Heart left ventricle (tissue), 16 donors: ENCODE measurements at regions not wholly inside any gene's neighbourhood (a gene's known extent, or its start where the extent isn't known, plus 50 kb on each side); places are given as distances from the start of the nearest gene placed in this dataset.

Experiments used
- ATAC-seq, 4 donors: fragments of 200-7000 bp; cut with Tn5 transposase; one replicate each; pipeline ENCODE4 v1.9.1; 2020 to 2022; ENCODE audit warnings: moderate library complexity in 4 of 4, mild to moderate bottlenecking in 3 of 4, moderate number of reproducible peaks in 1 of 4
- DNase-seq, 5 donors: peaks; one replicate each; pipeline ENCODE4 v3.0.0-alpha.2; 2020
- H3K27ac ChIP-seq, 12 donors: fragments of 200-600 bp; sonication (generic) in 4 of 12; one replicate each; pipeline versions ENCODE4 v1.5.0 to v1.8.0; 2016 to 2022; ENCODE audit warnings: mild to moderate bottlenecking in 2 of 12
- H3K27me3 ChIP-seq, 9 donors: fragments of 200-600 bp; sonication (generic) in 2 of 9; one replicate each; pipeline versions ENCODE4 v1.5.1 to v1.8.0; 2016 to 2022; ENCODE audit warnings: mild to moderate bottlenecking in 3 of 9
- H3K36me3 ChIP-seq, 9 donors: fragments of 200-600 bp; sonication (generic) in 2 of 9; one replicate each; pipeline versions ENCODE4 v1.5.0 to v1.8.0; 2018 to 2022; ENCODE audit warnings: mild to moderate bottlenecking in 2 of 9
- H3K4me1 ChIP-seq, 12 donors: fragments of 200-600 bp; sonication (generic) in 4 of 12; one replicate each; pipeline versions ENCODE4 v1.5.0 to v1.8.0; 2016 to 2022; ENCODE audit warnings: mild to moderate bottlenecking in 3 of 12
- H3K4me3 ChIP-seq, 12 donors: fragments of 200-600 bp; sonication (generic) in 4 of 12; one replicate each; pipeline versions ENCODE4 v1.5.0 to v1.8.0; 2017 to 2022; ENCODE audit warnings: mild to moderate bottlenecking in 9 of 12, moderate library complexity in 4 of 12
- H3K9me3 ChIP-seq, 12 donors: fragments of 200-600 bp; sonication (generic) in 4 of 12; one replicate each; pipeline versions ENCODE4 v1.5.0 to v1.8.0; 2016 to 2022; ENCODE audit warnings: mild to moderate bottlenecking in 1 of 12
- POLR2A ChIP-seq, 2 donors: fragments of 450-650 bp; IDR thresholded peaks; one replicate each; pipeline ENCODE4 v1.6.1; 2017; ENCODE audit warnings: antibody characterized with exemption in 2 of 2, mild to moderate bottlenecking in 2 of 2, moderate library complexity in 2 of 2
- WGBS, 4 donors: extraction: QIAGEN DNeasy Blood & Tissue Kit in 2 of 4; methylation state at CpG; one replicate each; pipeline versions ENCODE4 v1.1.5 to v1.1.7; 2013 to 2018; 5-methylcytosine and 5-hydroxymethylcytosine counted together
- intact Hi-C, 10 donors: fragments of 100-400 bp; cut with DNase I; formaldehyde crosslinking; loops; one replicate each; pipeline versions ENCODE4 v1.11.1 to v1.14.2; 2022
- TF ChIP-seq, protein P1 (sequence below), 12 donors: fragments of 200-600 bp; sonication (generic) in 4 of 12; IDR thresholded peaks; one replicate each; pipeline versions ENCODE4 v1.5.0 to v1.8.0; 2018 to 2022; ENCODE audit warnings: antibody characterized with exemption in 12 of 12, mild to moderate bottlenecking in 5 of 12
- donor health status: ischemic (EF 13 %, LVEDD 7.1; RV severe dilation, severe dysfunction).
- donor health status: healthy with polysubstance abuse.
- donor health status: DM: no; HTN: yes; CAD: no.
- donor health status: DM: no; HTN: no; CAD: no.
- donor health status: ischemic (EF 25% LVEDD 6.9; RV normal size, moderate dysfunction).
- donor health status: ischemic (EF 25% LVEDD 5.7; RV mildly dilated, moderate dysfunction).
- donor health status: healthy.
- donor health status: DM: yes; HTN: yes; CAD: no.
- donor health status: ischemic (EF 35%, LVEDD 5.7; RV mildly dilated, moderate dysfunction).
- donor health status: nonischemic (EF 11% LVEDD 7.7; RV severe dilation, severe dysfunction).
- donor health status: DM: yes; HTN: yes; CAD: no.
- donor health status: PGD.
- donor health status: ischemic (EF 29% LVEDD 5.4; RV normal size, mild dysfunction).
- donor health status: nonischemic (EF 23%, LVEDD 6.1; RV moderate dilation, normal function).

- peaks cover 0 to 9% (median 0%) of the 10 kb centered on the region in 12 donors for H3K9me3 ChIP-seq
- WGBS, 4 donors = 74 to 80% (median 76%) methylated on average over 2 of the region's 2 CpGs
- no peak overlapping the region for H3K27ac ChIP-seq
- no peaks in the 10 kb centered on the region for H3K36me3 ChIP-seq
- no peaks in the 10 kb centered on the region for H3K27me3 ChIP-seq
- ATAC-seq = no peak
- TF ChIP-seq POLR2A (IDR thresholded peaks at IDR 0.05) = no peak
- TF ChIP-seq, protein P1, sequence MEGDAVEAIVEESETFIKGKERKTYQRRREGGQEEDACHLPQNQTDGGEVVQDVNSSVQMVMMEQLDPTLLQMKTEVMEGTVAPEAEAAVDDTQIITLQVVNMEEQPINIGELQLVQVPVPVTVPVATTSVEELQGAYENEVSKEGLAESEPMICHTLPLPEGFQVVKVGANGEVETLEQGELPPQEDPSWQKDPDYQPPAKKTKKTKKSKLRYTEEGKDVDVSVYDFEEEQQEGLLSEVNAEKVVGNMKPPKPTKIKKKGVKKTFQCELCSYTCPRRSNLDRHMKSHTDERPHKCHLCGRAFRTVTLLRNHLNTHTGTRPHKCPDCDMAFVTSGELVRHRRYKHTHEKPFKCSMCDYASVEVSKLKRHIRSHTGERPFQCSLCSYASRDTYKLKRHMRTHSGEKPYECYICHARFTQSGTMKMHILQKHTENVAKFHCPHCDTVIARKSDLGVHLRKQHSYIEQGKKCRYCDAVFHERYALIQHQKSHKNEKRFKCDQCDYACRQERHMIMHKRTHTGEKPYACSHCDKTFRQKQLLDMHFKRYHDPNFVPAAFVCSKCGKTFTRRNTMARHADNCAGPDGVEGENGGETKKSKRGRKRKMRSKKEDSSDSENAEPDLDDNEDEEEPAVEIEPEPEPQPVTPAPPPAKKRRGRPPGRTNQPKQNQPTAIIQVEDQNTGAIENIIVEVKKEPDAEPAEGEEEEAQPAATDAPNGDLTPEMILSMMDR (IDR thresholded peaks at IDR 0.05) = no peak
- H3K4me3 ChIP-seq = no peak overlapping the region
- no peaks in the 10 kb centered on the region for H3K4me1 ChIP-seq
- no peak for DNase-seq
- intact Hi-C loops = no loop called here
Observed at GRCh38 chr4:132317923-132318322, 831.2 kb upstream of the PCDH10 start.

DNA sequence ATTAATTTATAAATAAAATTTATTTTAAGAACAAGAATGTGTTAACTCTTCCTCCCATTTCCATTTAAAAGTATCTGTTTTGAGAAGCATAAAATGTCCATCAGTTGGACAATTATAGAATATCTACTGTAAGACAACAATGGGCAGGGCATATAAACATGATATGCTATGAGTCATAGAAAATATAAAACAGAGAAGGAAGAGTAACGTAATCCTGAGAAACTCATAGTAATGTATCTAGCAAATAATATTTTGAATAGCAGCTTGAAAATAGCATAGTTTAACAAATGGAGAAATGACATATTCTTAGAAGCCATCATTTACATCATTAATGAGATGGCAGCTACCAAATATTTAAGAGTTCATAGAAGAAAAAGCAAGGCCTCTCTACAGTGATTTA lies 820.3 kb upstream of the PCDH10 start:
- intact Hi-C loops = no loop called here
- ATAC-seq (no peak), DNase-seq (no peak)
- H3K4me1 ChIP-seq = no peaks in the 10 kb centered on the region
- H3K9me3 ChIP-seq = no peaks in the 10 kb centered on the region
- no peaks in the 10 kb centered on the region for H3K27me3 ChIP-seq
- 27 to 82% (median 74%) methylated on average over 1 of the region's 1 CpG for WGBS, 4 donors
- H3K27ac ChIP-seq = no peak overlapping the region
- TF ChIP-seq, protein P1 (IDR thresholded peaks at IDR 0.05) = no peak
- no peak for TF ChIP-seq POLR2A (IDR thresholded peaks at IDR 0.05)
- H3K4me3 ChIP-seq = no peak overlapping the region
- no peaks in the 10 kb centered on the region for H3K36me3 ChIP-seq

DNA sequence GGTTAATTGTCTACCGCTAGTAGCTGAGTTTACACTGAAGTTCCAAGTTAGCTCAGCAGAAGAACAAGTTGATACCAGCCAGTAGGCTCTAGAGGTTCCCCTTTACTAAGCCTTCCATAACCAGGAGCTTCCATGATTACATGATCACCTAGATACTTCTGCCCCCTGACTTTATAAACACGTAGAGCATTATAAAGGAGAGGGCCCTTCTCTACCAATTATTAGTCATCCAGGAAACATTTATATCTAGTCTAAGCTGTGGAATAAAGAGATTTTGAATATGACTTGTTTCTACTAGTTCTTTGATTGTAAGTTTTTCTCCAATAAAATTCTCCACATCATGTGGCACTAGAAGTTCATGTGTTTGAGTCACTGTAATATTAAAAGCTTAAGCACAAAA lies 818.1 kb upstream of the PCDH10 start:
- Histone ChIP-seq H3K27me3 (no peaks in the 10 kb centered on the region), H3K4me1 (no peaks in the 10 kb centered on the region), H3K9me3 (no peaks in the 10 kb centered on the region), H3K36me3 (no peaks in the 10 kb centered on the region), H3K4me3 (no peak overlapping the region), H3K27ac (no peak overlapping the region)
- intact Hi-C loops = no loop called here
- no peak for TF ChIP-seq POLR2A (IDR thresholded peaks at IDR 0.05)
- TF ChIP-seq, protein P1 (IDR thresholded peaks at IDR 0.05) = no peak
- DNase-seq (no peak), ATAC-seq (no peak)
- 86 to 90% (median 88%) methylated on average over 2 of the region's 2 CpGs for WGBS, 4 donors

DNA sequence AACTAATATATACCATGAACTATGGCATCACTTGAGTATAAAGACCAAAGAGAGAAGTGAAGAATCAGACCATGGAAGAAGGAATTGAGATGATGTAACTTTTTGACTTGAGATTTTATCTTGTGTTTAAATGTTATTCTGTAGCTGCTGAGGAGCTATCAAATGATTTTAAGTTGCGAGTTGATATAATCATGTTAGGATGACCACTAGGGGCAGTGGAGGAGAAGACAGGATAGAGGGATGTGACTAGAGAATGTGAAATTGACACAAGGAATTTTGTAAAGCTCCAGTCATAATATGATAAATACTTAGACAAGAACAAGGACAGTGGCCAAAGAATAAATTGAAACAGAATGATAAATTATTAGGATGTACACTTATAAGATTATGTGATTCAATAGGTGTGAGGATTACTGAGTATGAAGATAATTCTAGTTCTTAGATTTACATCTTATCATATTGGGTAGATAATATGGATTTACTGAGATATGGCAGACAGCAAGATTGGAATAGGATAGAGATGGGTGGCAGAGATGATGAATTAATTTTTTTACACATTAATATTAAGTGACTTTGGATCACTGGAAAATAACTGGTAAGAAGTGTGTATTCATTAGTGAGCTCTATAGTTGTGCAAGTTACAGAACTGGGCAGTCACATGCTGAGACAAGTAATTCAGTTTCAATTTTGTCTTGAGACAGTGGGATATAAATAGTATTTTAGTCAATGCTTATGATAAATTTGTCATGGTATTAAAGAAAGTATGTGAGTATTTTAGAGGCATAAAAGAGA lies 816.0 kb upstream of the PCDH10 start:
- intact Hi-C loops = no loop called here
- H3K27ac ChIP-seq = no peak overlapping the region
- no peaks in the 10 kb centered on the region for H3K27me3 ChIP-seq
- 78 to 81% (median 79%) methylated on average over 1 of the region's 1 CpG for WGBS, 4 donors
- H3K9me3 ChIP-seq = no peaks in the 10 kb centered on the region
- no peak for TF ChIP-seq POLR2A (IDR thresholded peaks at IDR 0.05)
- TF ChIP-seq, protein P1 (IDR thresholded peaks at IDR 0.05) = peak in 5 of 12 donors; percentile 5 to 22 (median 15)
- H3K4me3 ChIP-seq = no peak overlapping the region
- H3K36me3 ChIP-seq = no peaks in the 10 kb centered on the region
- H3K4me1 ChIP-seq = no peaks in the 10 kb centered on the region
- DNase-seq (no peak), ATAC-seq (no peak)
